Left ventricle myocardium inferior (tissue), 1 donor: ENCODE measurements at regions not wholly inside any gene's neighbourhood (a gene's known extent, or its start where the extent isn't known, plus 50 kb on each side); places are given as distances from the start of the nearest gene placed in this dataset.
A peak's percentile ranks its signal among the peaks of the same experiment; 100 is the strongest.

ENCODE experiments used
- DNase-seq: peaks from one replicate; pipeline ENCODE4 v3.0.0-alpha.2; 2020
- H3K27ac ChIP-seq: fragments of 200-600 bp; replicated peaks from 2 replicates; pipeline ENCODE4 v1.8.0; 2021
- H3K27me3 ChIP-seq: fragments of 200-600 bp; 2 replicates; pipeline ENCODE4 v1.8.0; 2021; ENCODE audit warnings: low read depth
- H3K36me3 ChIP-seq: fragments of 200-600 bp; 2 replicates; pipeline ENCODE4 v1.8.0; 2021
- H3K4me1 ChIP-seq: fragments of 200-600 bp; 2 replicates; pipeline ENCODE4 v1.8.0; 2021
- H3K4me3 ChIP-seq: fragments of 200-600 bp; 2 replicates; pipeline ENCODE4 v1.8.0; 2021; ENCODE audit warnings: mild to moderate bottlenecking, moderate library complexity
- H3K9me3 ChIP-seq: fragments of 200-600 bp; replicated peaks from 2 replicates; pipeline ENCODE4 v1.8.0; 2021
- intact Hi-C: fragments of 100-400 bp; cut with micrococcal nuclease; formaldehyde crosslinking; loops from one replicate; pipeline ENCODE4 v1.11.0; 2022
- TF ChIP-seq, protein P1 (sequence below): fragments of 200-600 bp; IDR thresholded peaks from 2 replicates; pipeline ENCODE4 v1.8.0; 2021; ENCODE audit warnings: antibody characterized with exemption, mild to moderate bottlenecking, borderline replicate concordance
- donor health status: DM: no; HTN: yes; CAD: no; lungs with severe emphysema.

- Histone ChIP-seq H3K9me3 (no peaks in the 10 kb centered on the region), H3K4me3 (peak overlapping the region; percentile 50), H3K4me1 (peaks cover 25% of the 10 kb centered on the region), H3K27ac (peak overlapping the region; percentile 22), H3K36me3 (no peaks in the 10 kb centered on the region), H3K27me3 (no peaks in the 10 kb centered on the region)
- TF ChIP-seq, protein P1, sequence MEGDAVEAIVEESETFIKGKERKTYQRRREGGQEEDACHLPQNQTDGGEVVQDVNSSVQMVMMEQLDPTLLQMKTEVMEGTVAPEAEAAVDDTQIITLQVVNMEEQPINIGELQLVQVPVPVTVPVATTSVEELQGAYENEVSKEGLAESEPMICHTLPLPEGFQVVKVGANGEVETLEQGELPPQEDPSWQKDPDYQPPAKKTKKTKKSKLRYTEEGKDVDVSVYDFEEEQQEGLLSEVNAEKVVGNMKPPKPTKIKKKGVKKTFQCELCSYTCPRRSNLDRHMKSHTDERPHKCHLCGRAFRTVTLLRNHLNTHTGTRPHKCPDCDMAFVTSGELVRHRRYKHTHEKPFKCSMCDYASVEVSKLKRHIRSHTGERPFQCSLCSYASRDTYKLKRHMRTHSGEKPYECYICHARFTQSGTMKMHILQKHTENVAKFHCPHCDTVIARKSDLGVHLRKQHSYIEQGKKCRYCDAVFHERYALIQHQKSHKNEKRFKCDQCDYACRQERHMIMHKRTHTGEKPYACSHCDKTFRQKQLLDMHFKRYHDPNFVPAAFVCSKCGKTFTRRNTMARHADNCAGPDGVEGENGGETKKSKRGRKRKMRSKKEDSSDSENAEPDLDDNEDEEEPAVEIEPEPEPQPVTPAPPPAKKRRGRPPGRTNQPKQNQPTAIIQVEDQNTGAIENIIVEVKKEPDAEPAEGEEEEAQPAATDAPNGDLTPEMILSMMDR, result no peak
- no peak for DNase-seq
- intact Hi-C loops, result no loop called here
Measured at GRCh38 chr5:92641031-92641962, 939.7 kb downstream of the NR2F1-AS1 start.

- no peak overlapping the region for H3K27ac ChIP-seq
- TF ChIP-seq, protein P1, result no peak
- H3K4me1 ChIP-seq, result peaks cover 25% of the 10 kb centered on the region
- no peak overlapping the region for H3K4me3 ChIP-seq
- intact Hi-C loops, result no loop called here
- no peaks in the 10 kb centered on the region for H3K9me3 ChIP-seq
- no peaks in the 10 kb centered on the region for H3K36me3 ChIP-seq
- DNase-seq, result no peak
- H3K27me3 ChIP-seq, result no peaks in the 10 kb centered on the region
Measured at GRCh38 chr5:92640340-92640739, 940.7 kb downstream of the NR2F1-AS1 start.

DNA sequence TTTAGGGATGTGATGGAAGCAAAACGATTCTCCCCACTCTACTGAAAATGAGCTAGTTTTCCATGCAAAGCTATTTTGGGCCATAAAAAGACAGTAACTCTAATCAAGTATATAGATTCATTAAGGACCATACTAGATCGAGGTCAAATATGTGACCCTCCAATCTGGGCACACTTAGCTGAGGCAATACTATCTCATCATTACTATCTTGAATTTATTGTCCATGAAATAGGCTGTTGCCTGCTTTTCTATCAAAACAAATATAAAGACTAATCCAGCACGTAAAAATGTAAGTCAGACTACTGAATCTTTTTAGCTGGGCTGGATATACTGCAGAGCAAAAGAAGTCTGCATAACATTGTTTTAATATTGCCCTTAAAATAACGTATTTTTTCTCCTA lies 943.1 kb downstream of the NR2F1-AS1 start:
- Histone ChIP-seq H3K4me1 (peaks cover 22% of the 10 kb centered on the region), H3K27ac (no peak overlapping the region), H3K4me3 (no peak overlapping the region), H3K36me3 (no peaks in the 10 kb centered on the region), H3K27me3 (no peaks in the 10 kb centered on the region), H3K9me3 (no peaks in the 10 kb centered on the region)
- DNase-seq, result no peak
- intact Hi-C loops, result no loop called here
- TF ChIP-seq, protein P1, result no peak

DNA sequence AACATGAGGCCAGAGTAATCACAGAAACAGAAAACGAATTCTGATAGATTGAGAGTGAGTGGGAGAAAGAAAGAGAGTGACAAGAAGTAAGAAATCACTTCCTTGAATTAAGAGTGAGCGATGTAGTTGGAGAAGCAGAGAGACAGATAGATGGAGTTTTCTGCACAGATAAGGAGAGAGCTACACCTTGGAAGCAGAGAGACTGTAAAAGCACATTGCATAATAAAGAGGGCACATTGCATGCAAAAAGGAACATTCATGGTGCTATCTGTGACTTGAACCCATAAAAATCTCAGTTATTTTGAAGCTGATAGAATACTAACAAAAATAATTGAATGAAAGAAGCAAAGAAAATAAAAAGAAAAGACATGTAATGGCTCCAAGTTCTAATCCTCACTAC lies 943.8 kb downstream of the NR2F1-AS1 start:
- Histone ChIP-seq H3K4me3 (no peak overlapping the region), H3K36me3 (no peaks in the 10 kb centered on the region), H3K27me3 (no peaks in the 10 kb centered on the region), H3K9me3 (no peaks in the 10 kb centered on the region), H3K27ac (no peak overlapping the region), H3K4me1 (peaks cover 20% of the 10 kb centered on the region)
- TF ChIP-seq, protein P1, result no peak
- intact Hi-C loops, result no loop called here
- DNase-seq, result no peak

DNA sequence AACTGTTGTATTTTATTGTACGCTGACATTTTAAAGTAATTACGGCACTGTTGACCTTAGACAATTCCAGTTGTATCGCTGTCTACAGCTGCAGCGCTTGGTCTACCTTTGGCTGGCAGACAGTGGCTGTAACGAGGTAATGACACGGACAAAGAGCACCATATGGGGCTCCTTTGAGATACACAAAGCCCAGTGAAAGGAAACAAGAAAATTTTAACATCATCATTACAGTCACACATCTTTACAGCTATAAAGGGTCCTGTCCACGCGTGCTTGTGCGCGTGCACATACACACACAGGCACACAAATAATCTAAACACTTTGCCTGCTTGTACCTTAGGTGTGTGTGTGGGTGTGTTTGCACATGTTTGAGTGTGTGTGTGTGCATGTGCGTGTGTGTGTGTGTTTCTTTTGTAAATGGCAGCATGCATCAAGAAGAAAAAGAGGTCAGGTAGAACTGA lies 946.0 kb downstream of the NR2F1-AS1 start:
- Histone ChIP-seq H3K4me3 (no peak overlapping the region), H3K36me3 (no peaks in the 10 kb centered on the region), H3K27ac (no peak overlapping the region), H3K27me3 (no peaks in the 10 kb centered on the region), H3K9me3 (no peaks in the 10 kb centered on the region), H3K4me1 (no peaks in the 10 kb centered on the region)
- no peak for DNase-seq
- TF ChIP-seq, protein P1, result no peak
- intact Hi-C loops, result no loop called here
